Activated CD8-positive, alpha-beta memory T cell treated with anti-CD3 and anti-CD28 coated beads, Interleukin-2, amount 50 U/mL, for 48 hours (primary cell): ENCODE measurements at regions not wholly inside any gene's neighbourhood (a gene's known extent, or its start where the extent isn't known, plus 50 kb on each side); places are given as distances from the start of the nearest gene placed in this dataset.
"Not testable (repeated sequence)": the region's sequence is repeated elsewhere in the genome, so short reads cannot be mapped to it uniquely, and the experiment has no call there.

ENCODE experiments used
- DNase-seq: peaks from one replicate; pipeline ENCODE4 v3.0.0-alpha.2; 2020

- DNase-seq, result no peak
These were observed 256.3 kb upstream of the RFC3 start for GRCh38 chr13:33561627-33562026.

GRCh38 chr13:33571618-33572017 is 246.3 kb upstream of the RFC3 start:
- DNase-seq, result no peak

- not testable (repeated sequence) for DNase-seq
These were observed 245.6 kb upstream of the RFC3 start for GRCh38 chr13:33572322-33572721.

- no peak for DNase-seq
These were observed 242.6 kb upstream of the RFC3 start for GRCh38 chr13:33575378-33575777.

GRCh38 chr13:33577007-33577406 is 240.9 kb upstream of the RFC3 start:
- no peak for DNase-seq

GRCh38 chr13:33578786-33579185 is 239.2 kb upstream of the RFC3 start:
- DNase-seq, result no peak

GRCh38 chr13:33582121-33582520 is 235.8 kb upstream of the RFC3 start:
- no peak for DNase-seq

GRCh38 chr13:33583398-33583797 is 234.6 kb upstream of the RFC3 start:
- DNase-seq, result no peak

GRCh38 chr13:33590936-33591335 is 227.0 kb upstream of the RFC3 start:
- DNase-seq, result no peak

GRCh38 chr13:33606692-33607091 is 211.3 kb upstream of the RFC3 start:
- DNase-seq, result no peak

GRCh38 chr13:33610438-33611120 is 207.4 kb upstream of the RFC3 start:
- peak; percentile 75 for DNase-seq

- no peak for DNase-seq
These were observed 206.7 kb upstream of the RFC3 start for GRCh38 chr13:33611121-33611805.

GRCh38 chr13:33612641-33613638 is 205.0 kb upstream of the RFC3 start:
- no peak for DNase-seq

GRCh38 chr13:33615436-33615835 is 202.5 kb upstream of the RFC3 start:
- no peak for DNase-seq

GRCh38 chr13:33616130-33616529 is 201.8 kb upstream of the RFC3 start:
- no peak for DNase-seq

GRCh38 chr13:33617055-33617454 is 200.9 kb upstream of the RFC3 start:
- DNase-seq, result no peak

GRCh38 chr13:33624253-33624652 is 193.7 kb upstream of the RFC3 start:
- no peak for DNase-seq

- no peak for DNase-seq
These were observed 193.2 kb upstream of the RFC3 start for GRCh38 chr13:33624740-33625139.

- no peak for DNase-seq
These were observed 191.5 kb upstream of the RFC3 start for GRCh38 chr13:33626407-33626806.

GRCh38 chr13:33628662-33629061 is 189.3 kb upstream of the RFC3 start:
- no peak for DNase-seq

GRCh38 chr13:33629605-33630360 is 188.2 kb upstream of the RFC3 start:
- no peak for DNase-seq

- no peak for DNase-seq
These were observed 184.0 kb upstream of the RFC3 start for GRCh38 chr13:33633701-33634545.
